GM06990 (cell line): ENCODE measurements at regions not wholly inside any gene's neighbourhood (a gene's known extent, or its start where the extent isn't known, plus 50 kb on each side); places are given as distances from the start of the nearest gene placed in this dataset.
"Not testable (repeated sequence)": the region's sequence is repeated elsewhere in the genome, so short reads cannot be mapped to it uniquely, and the experiment has no call there.

Source experiments
- DNase-seq: peaks from one replicate; pipeline ENCODE4 v3.0.0-alpha.2; 2011; ENCODE audit not compliant: insufficient read length; ENCODE audit errors: extremely low read depth
- H3K27me3 ChIP-seq: replicated peaks from 2 replicates; pipeline ENCODE4 v1.6.0; 2011; ENCODE audit warnings: low read length; ENCODE audit not compliant: control insufficient read depth, insufficient read depth
- H3K36me3 ChIP-seq: 2 replicates; pipeline ENCODE4 v1.5.1; 2011; ENCODE audit warnings: low read length; ENCODE audit not compliant: control insufficient read depth, insufficient read depth
- H3K4me3 ChIP-seq: replicated peaks from 2 replicates; pipeline ENCODE4 v1.5.1; 2011; ENCODE audit warnings: low read depth, mild to moderate bottlenecking, control low read depth, low read length
- CTCF ChIP-seq: IDR thresholded peaks from 2 replicates; pipeline ENCODE4 v1.5.1; 2011; ENCODE audit warnings: low read length, control low read depth, mild to moderate bottlenecking, inconsistent platforms; ENCODE audit not compliant: insufficient read depth, poor library complexity, severe bottlenecking

GRCh38 chr7:56697058-56697457, 435.2 kb downstream of the ZNF479 start:
- H3K36me3 ChIP-seq, H3K4me3 ChIP-seq, DNase-seq, H3K27me3 ChIP-seq: not testable (repeated sequence)

GRCh38 chr7:56686276-56686859, 445.9 kb downstream of the ZNF479 start:
- no peak overlapping the region for H3K4me3 ChIP-seq
- H3K27me3 ChIP-seq: no peaks in the 10 kb centered on the region
- no peak for DNase-seq
- H3K36me3 ChIP-seq: no peaks in the 10 kb centered on the region
- TF ChIP-seq CTCF: no peak

DNA sequence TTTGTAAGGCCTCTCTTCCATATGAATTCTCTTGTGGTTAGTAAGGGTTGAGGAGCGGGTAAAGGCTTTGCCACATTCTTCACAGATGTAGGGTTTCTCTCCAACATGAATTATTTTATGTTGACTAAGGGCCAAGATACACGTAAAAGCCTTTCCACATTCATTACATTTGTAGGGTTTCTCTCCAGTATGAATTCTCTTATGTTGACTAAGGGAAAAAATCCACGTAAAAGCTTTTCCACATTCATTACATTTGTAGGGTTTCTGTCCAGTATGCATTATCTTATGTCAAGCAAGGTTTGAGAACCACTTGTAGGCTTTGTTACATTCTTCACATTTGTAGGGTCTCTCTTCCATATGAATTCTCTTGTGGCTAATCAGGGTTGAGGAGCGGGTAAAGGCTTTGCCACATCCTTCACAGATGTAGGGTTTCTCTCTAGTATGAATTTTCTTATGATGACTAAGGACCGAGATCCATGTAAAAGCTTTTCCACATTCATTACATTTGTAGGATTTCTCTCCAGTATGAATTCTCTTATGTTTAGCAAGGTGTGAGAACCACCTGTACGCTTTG, 493.0 kb downstream of the ZNF479 start:
- Histone ChIP-seq H3K4me3 (no peak overlapping the region), H3K27me3 (no peaks in the 10 kb centered on the region), H3K36me3 (no peaks in the 10 kb centered on the region)
- no peak for DNase-seq
- TF ChIP-seq CTCF: no peak

DNA sequence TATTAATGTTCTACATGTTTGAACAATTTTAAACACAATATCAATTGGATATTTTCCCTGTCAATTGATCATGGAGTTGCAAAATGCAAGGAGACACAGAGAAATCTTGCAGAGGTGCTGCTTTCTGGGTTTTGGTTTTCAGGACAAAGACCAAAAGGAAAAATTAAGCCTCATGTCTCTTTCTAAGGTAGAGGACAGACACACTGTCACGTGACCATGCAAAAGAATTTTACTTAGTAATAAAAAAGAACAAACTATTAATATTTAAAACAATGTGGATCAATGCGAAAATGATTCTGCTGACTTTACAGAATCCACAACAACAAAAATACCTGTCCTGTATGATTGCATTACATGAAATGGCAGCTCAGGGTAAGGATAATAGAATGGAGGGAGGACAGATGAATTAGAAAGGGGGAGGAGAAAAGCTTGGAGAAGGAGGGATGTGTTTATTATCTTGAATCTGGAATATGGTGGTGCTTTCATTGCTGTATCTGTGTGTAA, 493.7 kb upstream of the NUPR2 start:
- no peaks in the 10 kb centered on the region for H3K27me3 ChIP-seq
- H3K36me3 ChIP-seq: no peaks in the 10 kb centered on the region
- H3K4me3 ChIP-seq: no peak overlapping the region
- DNase-seq: no peak
- no peak for TF ChIP-seq CTCF

DNA sequence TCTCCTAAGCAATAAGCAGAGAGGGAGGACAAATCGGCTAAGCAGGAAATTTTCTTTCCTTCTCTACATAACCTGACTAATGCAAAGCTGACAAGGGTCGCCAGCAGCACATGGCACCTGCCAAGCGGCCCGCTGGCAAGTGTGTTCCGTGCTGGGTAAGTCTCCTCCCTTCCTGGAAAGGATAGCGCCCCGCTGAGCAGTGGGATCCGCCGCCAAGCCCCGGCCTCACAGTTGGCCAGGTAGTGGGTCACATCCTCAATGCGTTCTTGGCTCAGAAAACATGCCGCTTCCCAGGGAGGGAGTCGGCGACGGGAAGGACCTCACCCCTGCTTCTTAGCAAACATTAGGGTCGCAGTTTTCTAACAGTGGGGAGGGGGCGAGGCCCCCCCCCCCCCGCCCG, 488.9 kb upstream of the NUPR2 start:
- no peak for TF ChIP-seq CTCF
- peak; percentile 2 for DNase-seq
- Histone ChIP-seq H3K4me3 (no peak overlapping the region), H3K36me3 (no peaks in the 10 kb centered on the region), H3K27me3 (no peaks in the 10 kb centered on the region)

DNA sequence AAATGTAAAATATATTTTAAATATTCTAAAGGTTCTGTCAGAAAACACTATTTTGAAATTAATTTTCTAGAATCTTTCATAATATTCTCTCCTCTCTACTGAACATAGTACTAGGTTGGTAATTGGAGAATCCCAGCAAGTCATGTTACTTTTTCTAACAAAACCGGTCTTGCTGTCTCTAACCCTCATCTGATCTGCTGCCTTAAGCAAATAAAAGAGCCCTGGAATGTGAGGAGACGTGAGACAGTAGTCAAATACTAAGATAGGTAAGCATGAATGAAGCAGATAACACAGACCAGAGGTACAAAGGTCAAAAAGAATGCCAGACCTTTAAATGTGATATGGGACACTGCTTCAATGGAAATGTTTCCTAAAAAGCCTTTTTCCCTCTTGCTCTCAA, 462.4 kb upstream of the NUPR2 start:
- Histone ChIP-seq H3K4me3 (no peak overlapping the region), H3K36me3 (no peaks in the 10 kb centered on the region), H3K27me3 (no peaks in the 10 kb centered on the region)
- no peak for TF ChIP-seq CTCF
- DNase-seq: no peak
